Stimulated activated CD8-positive, alpha-beta memory T cell treated with anti-CD3 and anti-CD28 coated beads, Interleukin-12 subunit alpha, Interleukin-12 subunit beta, amount 100 ng/mL, for 24 hours (primary cell): ENCODE measurements at regions not wholly inside any gene's neighbourhood (a gene's known extent, or its start where the extent isn't known, plus 50 kb on each side); places are given as distances from the start of the nearest gene placed in this dataset.

ENCODE experiments used
- DNase-seq: peaks from one replicate; pipeline ENCODE4 v3.0.0-alpha.2; 2020; ENCODE audit errors: extremely low read depth

DNA sequence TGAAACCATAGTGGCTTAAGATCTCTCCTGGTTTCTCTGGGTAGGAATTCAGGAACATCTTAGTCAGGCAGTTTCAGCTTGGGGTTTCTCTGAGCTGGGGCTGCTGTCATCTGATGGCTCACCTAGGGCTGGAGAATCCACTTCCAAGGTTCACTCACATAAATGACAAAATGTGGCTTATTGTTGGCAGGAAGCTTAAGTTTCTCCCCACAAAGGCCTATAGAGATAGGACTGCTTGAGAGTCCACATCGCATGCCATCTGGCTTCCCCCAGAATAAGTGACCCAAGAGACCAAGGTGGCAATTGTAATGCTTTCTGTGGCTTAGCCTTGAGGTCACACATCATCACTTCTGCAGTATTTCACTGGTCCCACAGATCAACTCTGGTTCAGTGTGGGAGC lies 131.4 kb downstream of the EDN1 start:
- DNase-seq = no peak

DNA sequence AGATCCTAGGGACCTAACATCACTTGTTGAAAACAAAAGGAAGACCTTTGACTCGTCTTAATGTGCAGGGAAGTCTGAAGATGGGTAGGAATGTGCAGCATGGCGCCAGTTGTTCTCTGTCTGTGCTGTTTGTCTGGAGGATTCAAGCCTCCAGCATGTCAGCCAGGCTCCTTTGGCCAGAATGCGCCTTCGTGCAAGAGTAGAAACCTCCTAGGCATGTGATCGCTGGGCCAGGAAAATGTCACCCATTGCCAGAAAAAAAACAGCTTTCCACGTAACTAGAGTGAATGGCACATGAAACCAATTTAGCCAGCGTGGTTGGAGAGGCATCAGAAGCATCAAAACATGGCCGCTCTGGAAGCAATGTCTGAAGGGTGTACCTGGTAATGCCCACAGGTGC lies 132.7 kb downstream of the EDN1 start:
- DNase-seq = no peak

DNA sequence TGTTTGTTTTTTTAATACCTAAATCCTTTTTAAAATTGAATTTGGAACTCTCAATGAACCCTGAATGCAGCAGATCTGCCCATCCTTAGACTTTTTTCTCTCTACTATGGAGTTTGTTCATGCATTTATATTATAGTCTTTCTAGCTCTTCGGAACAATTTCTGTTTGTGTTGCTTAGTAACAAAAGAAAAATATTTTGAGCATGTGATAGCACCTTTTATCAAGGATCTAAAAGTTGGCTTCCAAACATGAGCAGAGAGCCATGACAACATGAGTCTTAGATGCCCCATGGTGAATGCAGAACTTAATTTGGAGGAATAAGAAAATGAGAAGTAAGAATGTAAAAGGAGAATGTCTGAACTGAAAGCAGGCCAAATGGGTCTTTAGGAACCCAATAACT lies 133.7 kb downstream of the EDN1 start:
- no peak for DNase-seq

DNA sequence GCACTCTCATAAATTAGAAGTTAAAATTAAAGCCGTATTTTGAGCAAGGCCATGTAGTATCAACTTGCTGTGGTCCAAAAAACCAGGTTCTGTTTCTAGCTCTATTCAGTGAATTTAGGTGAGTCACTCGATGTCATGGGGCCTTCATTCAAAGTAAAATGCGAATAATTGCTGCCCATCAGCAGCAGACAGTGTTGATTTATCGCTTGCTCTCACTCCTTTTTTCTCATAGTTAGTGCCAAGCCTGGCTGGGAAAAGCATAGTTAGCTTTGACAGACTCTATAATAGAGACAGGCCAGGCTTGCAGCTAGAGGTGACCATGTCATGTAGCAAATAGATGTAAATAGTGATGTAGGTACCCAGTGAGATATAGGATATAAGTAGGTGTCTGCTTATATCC lies 136.0 kb downstream of the EDN1 start:
- DNase-seq = no peak

DNA sequence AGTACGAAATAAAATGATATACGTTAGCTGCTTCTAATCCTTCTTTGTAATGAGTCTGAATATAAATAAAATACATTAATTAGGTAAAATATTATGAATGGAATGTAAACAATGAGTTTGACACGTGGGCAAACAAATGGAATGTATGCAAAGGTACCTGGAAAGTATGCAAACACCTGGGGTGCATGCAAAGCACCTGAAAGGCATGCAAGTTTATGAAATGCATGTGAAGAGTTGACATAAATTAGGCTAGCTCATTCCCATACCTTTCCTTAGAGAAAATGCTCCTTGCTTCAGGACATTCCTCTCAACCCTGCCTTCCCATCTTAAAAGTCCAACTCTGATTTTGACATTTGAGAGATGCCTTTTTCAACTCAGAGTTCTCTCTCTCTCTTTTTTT lies 140.9 kb downstream of the EDN1 start:
- DNase-seq = no peak

DNA sequence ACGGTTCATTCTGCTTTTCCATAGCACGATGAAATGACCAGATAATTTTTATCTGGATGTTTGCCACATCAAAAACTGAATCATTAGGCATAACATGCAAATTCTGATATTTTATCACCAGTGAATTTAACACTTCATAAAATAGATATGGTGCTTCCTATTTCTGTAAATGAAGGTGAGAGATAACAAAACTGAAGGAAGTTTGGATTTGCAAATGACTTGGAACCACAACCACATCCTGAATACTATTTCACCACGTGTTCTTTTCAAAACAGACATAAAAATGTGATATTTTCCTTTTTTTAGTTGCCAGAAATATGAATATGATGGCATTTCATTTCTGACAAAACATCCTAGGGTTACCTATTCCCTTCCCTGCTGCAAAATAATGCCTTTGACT lies 146.1 kb downstream of the EDN1 start:
- DNase-seq = no peak

DNA sequence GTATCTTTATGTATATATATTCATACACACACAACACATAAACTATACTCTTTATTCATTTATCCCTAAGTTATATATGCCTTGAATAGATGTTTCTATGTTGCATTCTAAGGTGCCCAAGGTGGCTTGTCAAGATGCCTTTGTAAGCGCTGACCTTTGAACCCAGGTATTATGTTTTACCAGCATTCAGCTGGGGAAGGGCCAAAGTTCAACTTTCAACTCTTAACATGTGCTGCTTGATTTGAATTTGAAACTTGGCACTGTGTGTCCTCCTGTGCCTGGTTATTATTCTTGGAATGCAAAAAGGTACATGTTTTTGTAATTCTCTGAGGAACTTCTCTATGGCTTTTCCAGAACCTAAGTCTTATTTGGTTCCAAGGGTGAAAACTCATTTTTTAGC lies 146.5 kb downstream of the EDN1 start:
- no peak for DNase-seq

DNA sequence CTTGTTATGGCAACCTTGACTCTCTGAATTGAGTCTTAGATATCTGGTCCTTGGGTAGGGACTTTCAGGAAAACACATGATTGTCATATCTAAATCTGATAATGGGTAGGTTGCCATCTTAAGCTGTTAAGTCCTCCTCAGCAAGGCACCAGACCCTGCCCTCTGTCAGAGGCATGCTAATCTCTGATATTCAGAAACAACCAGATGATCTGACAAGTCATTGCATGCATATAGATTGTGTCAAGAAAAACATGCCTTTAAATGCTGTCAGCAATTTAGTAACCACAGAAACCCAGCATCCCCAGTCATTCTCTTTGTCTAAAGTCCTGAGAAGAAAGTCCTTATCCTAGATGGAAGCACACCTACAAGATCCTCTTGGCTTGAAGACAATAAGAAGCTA lies 149.1 kb downstream of the EDN1 start:
- no peak for DNase-seq

DNA sequence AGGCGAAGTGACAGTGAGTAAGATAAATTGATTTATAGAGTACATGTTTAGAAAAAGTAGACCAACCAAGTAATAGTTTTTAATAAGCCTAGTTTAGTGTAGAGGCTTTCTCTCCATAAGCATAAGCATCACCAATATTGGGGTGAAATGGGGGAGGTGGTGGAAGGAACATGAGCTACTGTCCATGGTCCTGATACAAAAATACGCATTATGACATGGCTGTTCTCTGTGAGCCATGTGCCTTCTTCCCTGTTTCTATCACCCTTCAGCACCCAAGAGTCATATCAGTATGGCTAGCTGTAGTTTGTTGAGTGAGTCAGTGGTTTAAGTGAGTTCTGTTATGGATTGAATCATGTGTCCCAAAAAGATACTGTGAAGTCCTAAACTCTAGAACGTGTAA lies 150.8 kb downstream of the EDN1 start:
- DNase-seq = no peak

DNA sequence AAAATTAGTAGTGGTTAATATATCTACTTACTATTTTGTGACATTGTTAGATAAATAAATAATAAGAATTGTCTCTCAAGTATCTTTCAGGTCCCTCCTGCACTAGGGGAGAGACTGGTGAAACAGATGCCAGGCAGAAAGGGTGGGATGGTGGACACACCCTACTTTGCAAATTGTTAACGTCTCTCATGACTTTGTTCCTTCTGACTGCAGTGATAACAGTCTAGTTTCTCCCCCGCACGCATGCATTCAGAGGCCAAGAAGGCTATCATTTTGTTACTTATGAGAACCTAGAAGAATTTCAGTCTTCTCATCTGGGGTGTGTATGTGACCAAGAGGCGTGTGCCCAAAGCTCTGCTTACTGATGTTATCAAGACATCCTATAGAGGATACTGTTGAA lies 152.3 kb downstream of the EDN1 start:
- no peak for DNase-seq

DNA sequence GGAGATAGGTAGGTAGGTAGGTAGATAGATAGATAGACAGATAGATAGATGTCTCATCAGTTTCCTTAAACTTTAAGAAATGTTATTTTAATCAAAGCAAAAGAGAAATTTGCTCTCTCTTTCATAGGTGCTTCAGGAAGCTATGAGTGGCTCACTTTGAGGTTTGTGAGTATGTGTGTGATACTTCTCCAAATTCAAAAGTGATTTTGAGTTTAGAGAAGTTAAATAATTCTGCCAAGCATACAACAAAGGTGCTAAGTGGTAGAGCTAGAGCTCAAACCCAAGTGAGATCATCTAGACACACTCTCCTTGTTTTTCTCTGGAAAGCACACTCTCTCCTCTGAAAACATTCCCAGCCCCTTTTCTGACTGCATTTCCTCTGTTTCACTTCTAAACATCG lies 156.2 kb downstream of the EDN1 start:
- DNase-seq = no peak

DNA sequence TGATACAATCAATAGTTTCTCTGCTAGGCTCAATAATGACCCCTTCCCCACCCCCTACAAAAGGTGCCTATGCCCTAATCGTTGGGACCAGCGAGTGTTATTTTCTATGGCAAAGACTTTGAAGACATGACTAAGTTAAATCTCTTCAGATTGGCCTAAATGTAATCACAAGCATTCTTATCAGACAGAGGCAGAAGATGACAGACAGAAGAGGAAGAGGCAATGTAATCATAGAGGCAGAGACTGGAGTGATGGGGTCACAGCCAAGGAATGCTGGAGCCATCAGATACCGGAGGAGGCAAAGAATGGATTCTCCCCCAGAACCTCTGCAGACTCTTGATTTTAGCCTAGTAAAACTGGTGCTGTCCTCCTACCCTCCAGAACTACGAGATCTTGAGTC lies 159.3 kb downstream of the EDN1 start:
- DNase-seq = no peak

DNA sequence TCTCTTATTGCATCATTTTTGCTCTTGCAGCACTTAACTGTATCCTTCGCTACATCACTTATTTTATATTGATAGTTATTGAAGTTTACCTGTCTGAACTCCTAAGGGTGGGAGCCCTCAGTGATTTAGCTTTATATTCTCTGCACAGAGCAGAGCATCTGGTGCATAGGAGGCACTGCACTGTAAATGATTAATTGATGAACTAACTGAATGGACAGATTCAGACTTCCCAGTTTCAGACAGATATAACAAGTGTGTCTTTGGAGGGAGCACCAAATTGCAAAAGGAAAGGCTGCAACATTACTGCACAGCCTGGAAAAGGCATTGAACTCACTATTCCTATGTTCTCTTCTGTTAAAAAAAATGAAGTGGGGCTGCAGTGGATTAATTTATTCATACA lies 160.3 kb downstream of the EDN1 start:
- DNase-seq = no peak

DNA sequence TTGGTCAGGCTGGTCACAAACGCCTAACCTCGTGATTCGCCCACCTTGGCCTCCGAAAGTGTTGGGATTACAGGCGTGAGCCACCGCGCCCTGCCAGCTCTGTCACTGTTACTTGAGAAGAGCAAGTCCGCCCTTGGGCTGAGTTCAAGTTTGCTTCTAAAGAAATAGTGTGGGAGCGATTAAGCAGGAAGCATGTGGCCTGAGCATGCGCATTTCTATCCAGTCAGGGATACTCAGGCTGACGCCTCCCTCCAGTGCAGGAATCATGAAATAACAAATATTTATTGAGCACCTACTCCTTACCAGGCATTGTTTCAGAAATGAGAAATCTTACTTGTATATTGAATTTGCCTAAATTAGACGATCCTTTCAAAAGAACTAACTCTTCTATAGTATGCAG lies 166.2 kb downstream of the EDN1 start:
- DNase-seq = no peak

DNA sequence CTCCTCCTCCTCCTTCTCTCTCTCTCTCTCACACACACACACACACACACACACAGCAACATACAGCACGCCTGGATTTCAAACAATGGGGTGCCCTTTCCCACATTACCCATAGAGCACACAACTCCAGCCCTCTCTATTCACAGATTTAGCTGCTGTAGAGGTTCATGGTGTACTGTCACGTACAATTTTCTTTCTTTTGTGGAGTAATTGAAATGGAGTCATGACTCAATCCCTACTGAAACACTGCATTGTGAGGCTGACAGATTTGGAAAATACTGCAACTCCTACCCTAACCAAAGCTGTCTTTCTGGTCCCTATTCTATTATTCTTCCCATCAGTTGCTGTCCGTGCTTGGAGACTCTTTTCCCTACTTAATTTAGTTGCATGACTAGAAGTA lies 166.9 kb downstream of the EDN1 start:
- DNase-seq = no peak

DNA sequence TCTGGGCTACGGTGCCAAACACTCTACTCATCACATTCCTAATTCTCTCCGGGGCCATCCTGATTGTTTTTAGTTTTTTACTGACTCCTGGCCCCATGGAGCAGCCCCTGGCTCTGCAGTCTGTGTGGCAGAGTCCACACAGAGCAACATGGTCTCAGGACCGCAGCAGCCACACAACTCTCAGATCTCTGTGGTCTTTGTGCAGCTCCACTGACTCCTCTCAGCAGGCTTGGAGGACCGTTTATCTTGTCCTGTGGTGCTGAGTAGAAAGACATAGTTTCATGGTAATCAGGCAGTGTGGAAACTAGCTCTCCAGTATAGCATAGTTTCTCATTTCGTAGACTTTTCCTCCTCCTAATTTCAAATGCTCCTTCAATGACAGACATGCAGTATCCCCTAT lies 168.4 kb downstream of the EDN1 start:
- DNase-seq = no peak

DNA sequence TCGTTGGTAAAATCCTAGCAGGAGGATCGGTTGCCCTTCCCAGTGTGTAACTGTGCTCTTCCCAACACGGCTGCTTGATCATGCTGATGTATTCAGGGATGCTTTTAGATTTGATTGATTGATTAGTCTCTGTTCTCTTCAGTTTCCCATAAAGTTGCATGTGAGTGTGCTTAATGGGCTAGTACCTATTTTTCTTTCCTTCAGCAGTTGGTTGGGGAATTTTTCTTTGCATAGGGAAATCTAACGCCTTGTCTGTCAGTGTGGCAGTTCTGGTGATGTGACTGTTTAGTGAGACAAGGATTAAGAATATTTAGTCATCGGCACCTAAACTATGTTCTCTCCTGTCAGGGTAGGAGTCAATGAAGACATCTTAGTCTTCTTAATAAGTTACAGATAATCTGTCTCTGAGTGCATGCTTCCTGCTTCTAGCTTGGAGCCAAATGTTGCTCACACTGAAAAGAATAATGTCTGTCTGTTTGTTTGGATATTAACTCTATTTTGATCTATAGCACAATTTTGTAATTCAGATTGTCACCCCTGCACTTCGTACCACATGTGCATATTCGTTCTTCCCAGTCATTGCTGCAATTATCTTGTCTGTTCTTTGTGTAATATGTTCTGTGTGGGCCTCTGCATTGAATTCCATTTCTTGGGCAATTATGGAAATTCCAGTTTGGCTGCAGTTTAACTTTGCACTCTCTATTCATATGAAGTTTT lies 169.9 kb downstream of the EDN1 start:
- no peak for DNase-seq

DNA sequence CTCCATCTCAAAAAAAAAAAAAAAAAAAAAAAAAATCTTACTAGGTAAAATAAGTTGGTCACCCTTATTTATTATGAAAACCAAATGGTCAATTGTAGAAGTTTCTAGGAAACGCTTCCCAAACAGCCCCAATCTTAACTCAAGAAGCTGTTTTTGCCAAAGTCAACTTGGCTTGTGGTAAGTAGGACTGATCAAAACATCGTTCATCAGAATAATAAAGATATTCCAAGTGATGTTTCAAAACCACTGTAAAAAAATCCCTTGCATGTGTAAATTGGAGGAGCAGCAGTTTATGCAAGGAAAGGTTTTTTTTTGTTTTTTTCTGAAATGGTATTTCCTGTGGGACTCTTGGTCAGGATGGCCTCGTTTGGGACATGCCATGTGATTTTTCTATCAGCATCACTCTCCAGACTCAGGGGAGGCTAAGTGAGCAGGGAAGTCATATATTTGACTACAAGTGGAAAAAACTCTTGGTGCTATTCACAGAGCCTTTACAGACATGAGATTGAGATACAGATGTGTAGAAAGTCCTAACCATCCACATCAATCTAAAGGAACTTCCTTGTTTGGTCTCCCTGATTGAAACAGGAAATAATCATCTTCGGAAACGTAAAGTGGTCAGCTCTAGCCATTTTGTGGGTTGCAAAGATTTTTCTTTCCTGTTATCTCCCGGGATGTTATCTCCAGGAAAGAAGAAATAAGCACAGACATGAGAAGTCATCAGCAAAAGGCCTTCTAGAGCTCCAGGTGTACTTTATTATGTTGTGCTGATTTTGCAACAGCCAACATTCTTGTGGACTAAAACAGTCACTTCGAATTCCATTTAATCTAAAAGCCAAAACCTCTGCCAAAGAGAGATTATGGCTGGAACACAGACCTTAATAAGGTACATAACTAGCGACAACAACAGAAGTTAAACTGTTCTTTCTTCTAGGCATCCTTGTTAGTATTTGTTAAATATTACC lies 177.8 kb downstream of the EDN1 start:
- DNase-seq = no peak

DNA sequence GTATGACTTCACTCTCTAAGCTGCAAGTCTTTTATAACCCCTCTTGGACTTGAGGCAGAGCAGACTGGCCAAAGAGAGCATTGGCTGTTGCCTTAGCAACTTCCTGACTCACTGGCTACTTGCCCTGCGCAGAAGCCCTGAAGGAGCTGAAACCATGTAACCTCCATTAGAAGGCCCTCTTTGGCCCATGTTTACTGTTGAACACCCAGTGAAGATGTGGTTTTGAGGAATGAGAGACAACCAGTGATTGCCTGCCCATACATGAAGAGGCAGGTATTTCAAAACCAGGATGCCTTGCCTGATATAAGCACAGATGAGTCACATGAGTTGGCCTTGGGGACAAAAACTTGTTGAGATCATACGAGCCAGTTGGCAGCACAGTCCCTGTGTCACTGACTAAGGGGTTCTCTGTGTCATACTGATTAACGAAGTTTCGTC lies 182.5 kb downstream of the EDN1 start:
- no peak for DNase-seq

DNA sequence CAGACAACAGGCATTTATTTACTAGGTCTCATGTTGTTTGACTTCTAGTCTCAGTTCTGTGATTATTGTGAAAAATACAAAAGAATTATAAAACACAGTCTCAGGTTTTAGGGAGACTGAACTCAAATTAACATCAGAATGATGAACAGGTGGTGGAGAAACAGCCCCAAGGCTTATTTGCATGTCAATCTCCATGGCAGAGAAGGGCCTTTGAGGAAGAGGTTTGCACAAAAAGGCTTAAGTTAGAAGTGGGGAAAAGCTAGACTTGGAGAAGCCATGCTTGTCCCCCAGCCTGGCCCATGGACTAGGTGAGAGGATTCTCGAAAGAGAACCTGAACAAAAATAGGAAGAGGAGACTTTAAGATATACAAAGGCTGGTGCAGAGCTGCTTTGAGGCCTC lies 183.3 kb downstream of the EDN1 start:
- no peak for DNase-seq

DNA sequence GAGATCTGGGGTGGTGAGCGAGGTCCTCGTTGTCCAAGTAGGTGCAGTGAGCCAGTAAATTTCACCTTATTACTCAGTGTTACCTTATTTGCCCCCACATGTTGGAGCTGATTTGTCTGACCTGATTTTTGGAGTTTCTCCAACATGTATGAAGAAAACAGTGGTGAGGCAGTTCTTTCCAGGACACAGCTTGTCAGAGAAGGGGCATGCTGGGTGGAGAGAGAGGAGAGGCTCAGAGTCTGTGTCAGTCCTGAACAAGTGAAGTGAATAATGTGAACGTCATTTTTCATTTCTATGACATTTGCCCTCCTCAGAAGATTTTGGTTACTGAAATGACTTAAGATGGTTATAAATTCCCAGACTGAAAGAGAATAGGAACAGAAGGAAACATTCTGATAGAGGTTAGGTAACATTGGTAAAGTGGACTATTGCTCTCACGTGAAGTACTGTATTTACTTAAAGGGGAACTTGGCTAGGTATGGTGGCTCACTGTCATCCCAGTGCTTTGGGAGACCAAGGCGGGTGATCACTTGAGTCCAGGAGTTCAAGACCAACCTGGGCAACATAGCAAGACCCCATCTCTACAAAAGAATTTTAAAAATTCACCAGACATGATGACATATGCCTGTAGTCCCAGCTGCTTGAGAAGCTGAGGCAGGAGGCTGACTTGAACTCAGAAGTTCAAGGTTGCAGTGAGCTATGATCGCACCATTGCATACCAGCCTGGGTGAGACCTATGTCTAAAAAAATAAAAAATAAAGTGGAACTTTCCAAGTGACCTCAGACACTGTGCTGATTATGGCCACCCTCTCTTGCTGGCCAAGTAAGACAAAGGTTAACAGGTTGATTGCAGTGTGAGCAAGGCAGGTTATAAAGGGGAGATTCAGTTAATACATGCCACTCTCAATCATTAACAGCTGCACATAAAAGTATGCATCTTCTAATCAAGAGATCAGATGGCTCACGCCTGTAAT lies 184.3 kb downstream of the EDN1 start:
- no peak for DNase-seq

DNA sequence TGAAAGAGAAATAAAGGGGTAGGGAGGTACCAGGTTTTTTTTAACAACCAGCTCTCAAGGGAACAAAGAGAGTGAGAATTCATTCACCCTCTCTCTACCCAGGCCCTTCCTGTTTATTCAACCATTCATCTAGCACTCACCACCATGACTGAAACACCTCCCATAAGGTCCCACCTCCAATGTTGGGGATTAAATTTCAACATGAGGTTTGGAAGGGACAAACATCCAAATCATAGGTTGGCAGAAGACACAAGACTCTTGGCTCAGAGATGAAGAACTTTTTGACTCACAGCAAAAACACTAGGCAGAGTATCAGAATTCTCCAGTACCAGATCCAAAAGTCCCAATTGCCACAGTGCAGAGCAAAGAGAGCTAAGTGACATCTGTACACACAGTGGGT lies 186.3 kb downstream of the EDN1 start:
- no peak for DNase-seq
